ENCODE measurements at regions not wholly inside any gene's neighbourhood (a gene's known extent, or its start where the extent isn't known, plus 50 kb on each side); places are given as distances from the start of the nearest gene placed in this dataset.

DNA sequence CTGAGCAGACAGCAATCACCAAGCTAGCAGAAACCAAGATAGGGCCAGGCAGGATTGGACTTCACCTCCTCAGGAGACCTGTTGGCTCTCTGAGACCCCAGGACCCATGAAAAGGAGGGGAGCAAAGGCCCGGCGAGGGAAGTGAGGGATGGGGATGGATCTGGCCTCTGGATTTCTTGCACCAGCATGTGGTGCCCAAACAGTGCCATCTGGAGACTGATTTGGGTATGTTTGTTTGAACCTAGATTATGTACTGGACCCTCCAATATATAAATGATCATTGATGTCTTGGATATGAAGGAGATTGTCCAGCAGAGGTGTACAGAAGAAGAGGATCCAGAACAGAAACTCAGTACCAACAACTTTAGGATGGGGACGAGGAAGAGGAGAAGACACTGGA lies 83.4 kb upstream of the LY86 start:
- DNase-seq (ENCODE audit: low read depth), result no peak

DNA sequence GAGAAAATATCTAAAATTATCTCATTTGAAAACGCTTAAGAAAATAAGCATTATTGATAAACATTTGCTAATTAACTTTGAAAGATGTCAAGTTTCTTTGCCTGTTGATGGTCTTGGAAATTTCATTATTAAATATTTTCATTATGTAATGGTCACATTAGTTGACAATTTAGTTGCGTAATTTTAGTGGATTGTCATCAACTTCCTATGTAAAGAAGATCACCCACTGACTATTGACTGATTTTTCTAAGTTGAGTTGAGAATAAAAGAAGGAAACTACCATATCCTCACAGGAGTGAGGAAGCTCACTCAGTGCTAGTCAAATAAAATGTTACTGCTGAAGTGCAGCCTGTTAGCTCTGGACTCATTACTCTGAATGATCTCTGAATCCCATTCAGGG lies 79.9 kb upstream of the LY86 start:
- in situ Hi-C loops (cut with HindIII; ENCODE audit: low pct_unique_long_range_greater_than_20kb, low sequenced_read_pairs), result no loop called here
- no peak for DNase-seq (ENCODE audit: low read depth)

More for the DNA sequence above, 83.4 kb upstream of the LY86 start:
- in situ Hi-C loops (cut with HindIII; ENCODE audit: low pct_unique_long_range_greater_than_20kb, low sequenced_read_pairs), result no loop called here

DNA sequence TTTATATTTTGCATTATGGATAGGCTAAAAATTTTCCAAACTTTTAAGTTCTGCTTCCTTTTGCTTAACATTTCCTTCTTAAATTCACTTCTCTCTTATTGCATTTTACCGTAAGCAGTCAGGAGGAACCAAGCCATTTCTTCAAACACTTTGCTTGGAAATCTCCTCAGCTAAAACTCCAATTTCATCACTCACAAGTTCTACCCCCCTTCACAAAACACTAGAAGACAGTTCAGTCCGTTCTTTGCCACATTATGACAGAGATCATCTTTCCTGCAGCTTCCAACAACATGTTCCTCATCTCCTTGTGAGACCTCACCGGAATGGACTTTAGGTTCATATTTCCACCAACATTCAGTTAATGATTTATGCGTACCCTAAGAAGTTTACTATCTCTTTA lies 79.2 kb upstream of the LY86 start:
- in situ Hi-C loops (cut with HindIII; ENCODE audit: low pct_unique_long_range_greater_than_20kb, low sequenced_read_pairs), result no loop called here
- DNase-seq (ENCODE audit: low read depth), result no peak

DNA sequence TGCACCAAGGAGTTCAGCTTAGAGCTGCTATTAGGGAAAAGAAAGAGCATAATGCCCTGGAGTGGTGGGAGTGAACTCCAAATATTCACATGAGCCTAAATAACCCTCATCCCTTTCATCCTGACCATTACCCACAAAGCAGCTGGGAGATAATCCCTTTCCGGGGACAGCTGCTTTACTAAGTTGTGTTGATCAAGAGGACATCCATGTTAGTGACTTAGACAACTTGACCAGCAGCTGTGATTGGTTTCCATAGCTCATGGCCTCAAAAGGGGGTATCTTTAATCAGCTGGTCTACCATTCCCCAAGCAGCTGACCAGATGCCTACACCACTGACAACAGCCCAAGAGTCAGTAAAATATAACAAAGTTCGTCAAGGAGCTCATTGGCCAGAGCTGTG lies 75.8 kb upstream of the LY86 start:
- in situ Hi-C loops (cut with HindIII; ENCODE audit: low pct_unique_long_range_greater_than_20kb, low sequenced_read_pairs), result no loop called here
- no peak for DNase-seq (ENCODE audit: low read depth)

DNA sequence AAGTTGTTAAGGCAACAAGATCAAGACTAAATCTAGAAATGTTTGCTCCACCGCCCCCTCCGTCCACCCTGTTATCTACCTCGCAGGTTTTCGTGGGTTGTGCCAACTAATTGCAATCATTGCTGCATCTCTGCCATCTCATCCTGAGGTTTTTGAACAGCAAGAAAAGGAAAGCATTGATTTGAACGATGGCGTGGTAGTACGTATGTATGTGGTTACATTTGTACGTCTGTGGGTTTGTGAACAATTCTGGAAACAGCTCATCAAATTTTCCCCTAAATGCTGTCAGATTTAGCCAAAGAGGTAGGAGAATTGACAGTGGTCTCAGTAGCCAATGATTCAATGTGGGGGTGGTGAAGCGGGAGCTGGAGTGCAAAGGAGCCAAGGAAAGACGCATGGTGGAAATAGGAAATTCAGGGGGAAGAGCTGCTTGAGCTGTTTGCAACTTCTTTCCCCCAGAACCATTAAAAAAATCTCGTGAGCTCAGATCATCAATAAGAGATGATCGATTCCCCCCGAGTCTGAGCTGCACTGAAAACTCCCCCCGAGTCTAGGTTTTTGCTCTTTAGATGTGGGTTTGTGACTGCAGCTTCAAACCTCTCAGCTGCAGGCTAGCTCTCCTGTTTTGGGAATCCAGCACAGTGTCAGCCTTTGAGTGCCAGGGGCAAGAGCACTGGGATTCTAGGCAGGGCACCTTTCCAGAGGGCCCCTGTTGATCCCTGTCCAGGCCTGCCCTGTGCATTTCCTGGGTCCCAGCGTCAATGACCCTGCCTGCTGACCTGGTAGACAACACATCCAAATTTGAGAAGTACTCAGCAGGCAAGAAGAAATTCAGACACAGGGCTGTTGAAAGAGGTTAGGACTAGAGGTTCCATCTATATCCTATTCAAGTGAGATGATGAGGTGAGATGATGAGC lies 72.6 kb upstream of the LY86 start:
- no peak for DNase-seq (ENCODE audit: low read depth)
- in situ Hi-C loops (cut with HindIII; ENCODE audit: low pct_unique_long_range_greater_than_20kb, low sequenced_read_pairs), result no loop called here

DNA sequence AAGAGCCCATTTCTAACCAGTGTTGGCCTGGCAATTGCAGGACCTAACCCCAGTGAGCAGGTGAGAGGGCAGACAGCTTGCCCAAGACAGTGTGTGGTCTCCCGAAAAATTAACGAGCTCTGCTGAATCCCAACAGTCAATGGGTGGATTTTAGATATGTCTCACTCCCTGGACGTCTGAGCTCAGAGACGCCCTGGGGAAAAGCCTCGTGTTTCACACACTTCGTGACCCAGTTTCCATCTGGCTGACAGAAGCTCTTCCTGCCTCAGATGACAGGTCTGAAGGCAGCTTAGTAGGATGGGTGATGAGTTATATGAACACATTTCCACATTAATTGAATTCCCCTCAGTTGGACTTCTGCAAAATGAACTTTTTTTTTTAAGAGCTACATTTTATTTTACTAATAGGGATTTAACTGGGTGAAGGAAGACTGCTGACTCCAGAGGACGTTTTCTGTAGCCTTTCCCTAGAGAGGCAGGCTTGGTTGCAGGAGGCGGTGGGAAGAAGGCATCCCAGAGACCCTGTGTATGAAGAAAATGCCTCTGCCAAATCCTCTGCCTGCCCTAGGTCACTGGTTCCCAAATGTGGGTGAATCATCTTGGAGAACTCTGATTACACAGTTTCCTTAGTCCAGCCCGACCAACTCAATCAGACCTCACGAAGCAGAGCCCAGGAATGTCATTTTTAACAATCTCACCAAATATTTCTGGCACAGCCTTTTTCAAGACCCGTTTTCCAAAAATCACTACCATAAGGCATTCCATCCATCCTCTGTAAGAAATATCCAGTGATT lies 71.7 kb upstream of the LY86 start:
- in situ Hi-C loops (cut with HindIII; ENCODE audit: low pct_unique_long_range_greater_than_20kb, low sequenced_read_pairs), result no loop called here
- DNase-seq (ENCODE audit: low read depth), result no peak

DNA sequence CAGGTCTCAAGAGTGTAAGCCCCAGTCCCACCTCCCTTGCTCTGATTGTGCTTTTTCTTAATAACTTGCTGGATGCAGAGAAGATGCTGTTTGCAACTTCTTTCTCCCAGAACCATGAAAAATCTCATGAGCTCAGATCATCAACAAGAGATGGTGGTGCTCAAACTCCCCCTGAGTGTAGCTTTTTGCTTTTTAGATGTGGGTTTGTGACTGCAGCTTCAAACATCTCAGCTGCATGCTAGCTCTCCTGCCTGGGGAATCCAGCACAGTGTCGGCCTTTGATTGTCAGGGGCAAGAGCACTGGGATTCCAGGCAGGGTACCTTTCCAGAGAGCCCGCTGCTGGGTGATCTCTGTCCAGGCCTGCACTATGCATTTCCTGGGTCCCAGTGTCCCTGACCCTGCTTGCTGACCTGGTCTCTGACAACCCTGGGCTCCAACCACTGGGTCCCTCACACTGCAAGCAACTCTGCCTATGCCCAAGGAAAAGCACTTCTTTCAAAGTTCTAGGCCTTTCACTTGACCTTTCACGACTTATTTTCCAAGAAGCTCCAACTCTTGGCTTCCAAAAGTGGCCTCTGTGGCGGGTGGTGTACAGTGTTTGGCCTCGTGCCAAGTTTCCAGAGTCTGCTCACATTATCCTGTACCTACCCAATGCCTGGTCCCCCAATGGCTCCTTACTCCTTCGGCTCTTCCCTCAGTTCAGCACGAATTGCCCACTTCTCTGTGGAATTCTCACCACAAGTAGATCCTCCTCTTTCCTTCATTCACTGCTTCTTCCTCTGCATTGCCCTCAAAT lies 69.7 kb upstream of the LY86 start:
- in situ Hi-C loops (cut with HindIII; ENCODE audit: low pct_unique_long_range_greater_than_20kb, low sequenced_read_pairs), result no loop called here
- DNase-seq (ENCODE audit: low read depth), result no peak

DNA sequence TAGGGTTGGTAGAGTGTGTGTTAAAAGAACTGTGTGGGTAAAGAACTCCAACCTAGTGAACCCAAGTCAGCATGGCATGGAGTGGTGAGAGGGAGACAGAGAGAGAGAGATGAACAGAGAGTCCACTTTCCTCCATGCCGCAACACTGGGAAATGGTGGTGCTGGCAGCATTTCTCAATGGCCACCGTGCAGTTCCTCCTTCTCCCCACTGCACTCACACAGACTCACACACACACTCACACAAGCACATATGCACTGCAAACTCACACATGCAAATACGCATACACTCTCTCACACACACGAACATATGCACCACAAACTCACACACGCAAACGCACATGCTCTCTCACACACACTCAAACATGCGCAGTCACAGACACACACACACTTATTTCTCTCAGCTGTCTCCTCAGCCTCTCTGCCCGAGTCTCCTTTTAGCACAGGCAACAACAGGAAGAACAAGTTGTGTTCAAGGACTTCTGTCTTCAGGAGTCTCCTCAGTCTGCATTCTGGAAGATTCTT lies 66.5 kb upstream of the LY86 start:
- in situ Hi-C loops (cut with HindIII; ENCODE audit: low pct_unique_long_range_greater_than_20kb, low sequenced_read_pairs), result no loop called here
- no peak for DNase-seq (ENCODE audit: low read depth)

DNA sequence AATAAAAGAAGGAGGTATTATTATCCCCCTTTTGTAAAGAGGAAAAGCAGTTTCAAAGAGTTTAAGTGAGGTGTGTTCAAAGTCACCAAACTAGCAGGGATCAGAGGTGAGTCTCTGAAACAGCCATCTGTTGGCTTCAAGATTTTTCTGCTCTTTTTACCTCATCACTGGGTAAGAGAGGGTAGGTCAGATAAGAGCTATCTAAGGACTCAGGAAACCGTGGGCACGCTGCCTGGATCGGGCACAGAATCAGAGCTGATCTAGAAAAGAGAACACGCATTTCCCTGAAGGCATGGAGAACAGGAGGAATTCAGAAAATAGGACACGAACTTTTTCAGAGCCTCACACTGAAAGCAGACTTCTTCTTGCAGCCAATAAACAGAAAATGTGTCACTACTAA lies 65.8 kb upstream of the LY86 start:
- DNase-seq (ENCODE audit: low read depth), result no peak
- in situ Hi-C loops (cut with HindIII; ENCODE audit: low pct_unique_long_range_greater_than_20kb, low sequenced_read_pairs), result no loop called here

DNA sequence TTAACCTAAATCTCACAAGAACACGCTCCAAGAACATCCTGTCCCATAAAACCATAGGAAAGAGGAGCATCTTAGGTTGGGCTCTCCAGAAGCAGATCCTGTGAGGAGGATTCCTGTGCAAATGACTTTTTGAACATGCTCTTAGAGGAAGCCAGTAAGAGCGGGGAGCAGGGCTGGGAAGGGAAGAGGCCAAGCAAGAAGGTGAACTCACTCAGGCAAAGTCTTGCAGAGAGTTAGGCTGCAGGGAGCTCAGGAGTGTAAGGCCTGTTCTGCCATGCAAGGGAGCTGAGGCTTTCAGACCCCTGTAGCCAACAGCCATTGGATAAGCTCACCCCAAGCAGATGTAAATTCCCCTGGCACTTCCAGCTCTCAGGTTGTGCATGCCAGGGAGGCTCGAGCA lies 63.6 kb upstream of the LY86 start:
- DNase-seq (ENCODE audit: low read depth), result no peak
- in situ Hi-C loops (cut with HindIII; ENCODE audit: low pct_unique_long_range_greater_than_20kb, low sequenced_read_pairs), result no loop called here

DNA sequence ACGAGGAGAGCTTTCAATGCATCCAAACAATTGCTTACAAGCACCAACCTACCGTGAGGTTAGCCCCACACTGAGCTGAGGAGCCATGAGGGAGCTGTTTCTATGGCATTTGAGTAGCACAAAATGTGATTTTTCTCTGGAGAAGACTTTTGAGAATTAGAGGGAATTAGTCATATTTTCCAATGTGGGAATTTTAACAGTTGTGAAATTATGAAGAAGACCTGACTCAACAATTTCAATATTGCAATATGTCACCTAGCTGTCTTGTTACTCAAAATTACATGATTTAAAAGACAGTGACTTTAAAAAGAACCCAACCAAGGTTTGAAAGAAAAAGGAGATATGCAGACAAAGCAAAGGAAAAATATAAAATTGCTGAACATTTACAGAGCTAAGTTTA lies 62.6 kb upstream of the LY86 start:
- in situ Hi-C loops (cut with HindIII; ENCODE audit: low pct_unique_long_range_greater_than_20kb, low sequenced_read_pairs), result no loop called here
- DNase-seq (ENCODE audit: low read depth), result no peak

DNA sequence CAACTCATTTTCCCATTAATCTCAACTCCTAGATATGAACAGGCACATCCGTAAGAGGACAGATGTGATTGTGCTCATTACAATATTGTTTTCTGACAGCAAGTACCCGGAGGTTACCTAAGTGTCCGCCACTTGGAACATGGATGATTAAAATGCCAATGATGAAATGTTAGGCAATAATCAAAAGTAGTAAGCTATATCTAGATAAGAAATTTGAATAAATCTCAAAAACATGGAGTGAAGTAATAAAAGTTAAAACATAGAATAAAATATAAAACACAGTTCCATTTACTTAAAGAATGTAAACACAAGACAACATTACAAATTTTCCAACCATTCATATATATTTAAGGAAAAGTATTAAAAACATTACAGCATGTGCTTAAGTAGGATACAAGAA lies 59.2 kb upstream of the LY86 start:
- in situ Hi-C loops (cut with HindIII; ENCODE audit: low pct_unique_long_range_greater_than_20kb, low sequenced_read_pairs), result no loop called here
- no peak for DNase-seq (ENCODE audit: low read depth)

DNA sequence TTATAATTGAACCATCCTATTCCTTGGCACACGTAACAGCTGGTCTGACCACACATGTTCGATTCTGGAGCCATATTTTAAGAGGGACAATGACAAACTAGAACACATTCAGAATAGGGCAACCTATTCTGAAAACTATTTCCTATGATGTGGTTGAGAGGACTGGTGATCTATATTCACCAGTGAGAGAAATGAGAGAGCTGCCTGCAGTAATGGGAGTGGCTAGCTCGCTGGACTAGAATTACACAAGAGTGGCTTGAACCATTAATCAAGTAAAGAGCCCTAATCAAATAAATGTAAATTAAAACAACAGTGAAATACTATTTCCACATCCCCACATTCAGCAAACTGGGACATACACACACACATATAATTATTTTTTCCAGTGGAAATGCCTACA lies 55.3 kb upstream of the LY86 start:
- DNase-seq (ENCODE audit: low read depth), result no peak
- in situ Hi-C loops (cut with HindIII; ENCODE audit: low pct_unique_long_range_greater_than_20kb, low sequenced_read_pairs), result no loop called here

DNA sequence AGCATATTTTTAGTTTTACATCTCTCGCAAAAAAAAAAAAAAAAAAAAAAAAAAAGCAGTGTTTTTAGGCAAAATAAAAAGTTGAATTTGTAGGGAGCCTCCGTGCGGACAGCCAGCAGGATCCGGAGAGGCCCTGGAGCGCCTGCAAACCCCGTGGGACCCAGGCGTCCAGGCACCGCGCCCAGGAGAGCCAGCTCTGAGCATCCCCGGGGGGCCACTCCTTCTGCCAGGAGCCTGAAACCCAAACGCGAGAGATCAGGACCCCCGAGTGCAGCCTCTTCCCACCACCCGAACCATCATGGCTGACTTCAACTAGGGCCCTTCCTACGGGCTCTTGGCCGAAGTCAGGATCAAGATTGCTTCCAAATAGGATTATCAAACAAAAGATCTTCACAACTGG lies 54.1 kb upstream of the LY86 start:
- in situ Hi-C loops (cut with HindIII; ENCODE audit: low pct_unique_long_range_greater_than_20kb, low sequenced_read_pairs), result no loop called here
- DNase-seq (ENCODE audit: low read depth), result no peak

DNA sequence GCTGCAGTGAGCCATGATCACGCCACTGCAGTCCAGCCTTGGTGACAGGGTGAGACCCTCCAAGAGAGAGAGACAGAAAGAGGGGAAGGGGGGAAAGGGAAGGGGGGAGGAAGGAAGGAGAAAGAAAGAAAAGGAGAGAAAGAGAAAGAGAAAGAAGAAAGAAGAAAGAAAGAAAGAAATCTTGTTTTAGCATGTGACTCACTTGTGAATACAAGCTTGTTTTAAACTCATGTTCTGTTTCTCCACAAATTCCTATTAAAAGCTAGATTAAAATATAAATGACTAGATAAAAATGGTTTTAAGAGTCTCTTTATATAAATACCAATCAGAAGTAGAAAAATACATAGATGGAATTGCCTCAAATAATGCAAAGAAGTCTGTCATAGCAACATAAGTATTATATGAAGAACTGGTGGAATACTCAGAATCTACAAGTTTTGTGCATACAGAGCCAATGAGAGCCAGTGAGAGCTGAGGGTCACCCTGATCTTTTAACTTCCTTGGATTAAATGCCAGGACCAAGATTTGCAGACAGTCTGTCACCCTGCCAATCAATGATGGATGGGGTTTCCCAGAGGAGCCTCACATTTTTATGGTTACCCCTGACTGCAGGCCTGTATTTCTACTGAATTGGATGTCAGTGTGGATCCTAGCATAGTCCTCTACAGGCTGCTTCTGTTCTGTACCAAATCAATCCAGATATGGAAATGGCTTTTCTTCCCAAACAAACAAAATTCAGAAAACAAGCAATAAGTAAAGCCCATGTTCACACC lies 50.8 kb upstream of the LY86 start:
- in situ Hi-C loops (cut with HindIII; ENCODE audit: low pct_unique_long_range_greater_than_20kb, low sequenced_read_pairs), result no loop called here
- DNase-seq (ENCODE audit: low read depth), result no peak

DNA sequence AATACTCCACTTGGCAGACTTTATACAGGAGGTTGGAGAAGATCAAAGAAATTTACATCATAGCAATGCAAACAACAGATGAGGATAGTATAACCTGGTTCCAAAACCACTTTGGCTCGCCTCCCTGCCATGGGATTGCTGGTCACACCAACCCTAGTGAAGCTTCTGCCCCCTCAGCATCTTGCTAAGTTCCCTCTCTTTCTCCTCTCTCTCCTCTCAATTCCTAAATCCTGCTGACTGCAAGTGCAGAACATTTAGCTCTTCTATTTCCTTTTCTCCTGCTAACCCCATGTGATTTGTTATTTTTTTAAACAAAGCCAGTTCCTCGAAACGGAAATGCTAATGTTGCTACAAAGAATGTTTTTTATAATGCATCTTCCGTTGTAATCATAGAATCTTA lies 50.3 kb upstream of the LY86 start:
- in situ Hi-C loops (cut with HindIII; ENCODE audit: low pct_unique_long_range_greater_than_20kb, low sequenced_read_pairs), result no loop called here
- no peak for DNase-seq (ENCODE audit: low read depth)
